ENCODE measurements at regions not wholly inside any gene's neighbourhood (a gene's known extent, or its start where the extent isn't known, plus 50 kb on each side); places are given as distances from the start of the nearest gene placed in this dataset.

DNA sequence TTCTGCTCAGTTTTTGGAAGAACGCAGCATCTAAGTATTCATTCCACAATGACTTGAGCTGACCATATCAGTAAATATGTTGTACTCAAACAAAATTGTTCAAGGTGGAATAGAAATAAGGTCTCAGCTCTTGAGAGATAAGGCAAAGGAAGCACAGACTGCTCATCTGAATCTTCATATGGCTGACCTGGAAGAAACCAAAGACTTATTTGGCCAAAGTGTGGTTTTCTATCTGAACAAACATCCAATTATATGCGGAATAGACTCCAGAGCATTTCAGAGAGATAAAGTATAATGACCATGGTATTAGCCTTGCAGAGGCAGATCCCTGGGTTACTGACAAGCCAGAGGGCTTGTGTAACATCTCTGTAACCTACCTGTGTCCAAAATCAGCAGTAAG is 308.7 kb downstream of the CD83 start:
- no peak for TF ChIP-seq POLR2AphosphoS5 (IDR thresholded peaks at IDR 0.05; ENCODE audit: low read depth, low read length)
- TF ChIP-seq POLR2A (IDR thresholded peaks at IDR 0.05; ENCODE audit: borderline replicate concordance, extremely low read depth, insufficient read depth, insufficient read length): no peak
- TF ChIP-seq EZH2 (IDR thresholded peaks at IDR 0.05): no peak
- no peak for TF ChIP-seq ZFX (IDR thresholded peaks at IDR 0.05)
- no peak for TF ChIP-seq YY1 (IDR thresholded peaks at IDR 0.05; ENCODE audit: extremely low read depth, insufficient replicate concordance, low read depth, low read length)
- no peak for TF ChIP-seq CTCF (IDR thresholded peaks at IDR 0.05 in 2 of 3, conservative IDR thresholded peaks at IDR 0.05 in 1 of 3; ENCODE audit: borderline replicate concordance in 1 of 3, insufficient read depth in 1 of 3, low read depth in 2 of 3, low read length in 2 of 3)
- TF ChIP-seq MAX (IDR thresholded peaks at IDR 0.05): no peak
- TF ChIP-seq, protein P1, sequence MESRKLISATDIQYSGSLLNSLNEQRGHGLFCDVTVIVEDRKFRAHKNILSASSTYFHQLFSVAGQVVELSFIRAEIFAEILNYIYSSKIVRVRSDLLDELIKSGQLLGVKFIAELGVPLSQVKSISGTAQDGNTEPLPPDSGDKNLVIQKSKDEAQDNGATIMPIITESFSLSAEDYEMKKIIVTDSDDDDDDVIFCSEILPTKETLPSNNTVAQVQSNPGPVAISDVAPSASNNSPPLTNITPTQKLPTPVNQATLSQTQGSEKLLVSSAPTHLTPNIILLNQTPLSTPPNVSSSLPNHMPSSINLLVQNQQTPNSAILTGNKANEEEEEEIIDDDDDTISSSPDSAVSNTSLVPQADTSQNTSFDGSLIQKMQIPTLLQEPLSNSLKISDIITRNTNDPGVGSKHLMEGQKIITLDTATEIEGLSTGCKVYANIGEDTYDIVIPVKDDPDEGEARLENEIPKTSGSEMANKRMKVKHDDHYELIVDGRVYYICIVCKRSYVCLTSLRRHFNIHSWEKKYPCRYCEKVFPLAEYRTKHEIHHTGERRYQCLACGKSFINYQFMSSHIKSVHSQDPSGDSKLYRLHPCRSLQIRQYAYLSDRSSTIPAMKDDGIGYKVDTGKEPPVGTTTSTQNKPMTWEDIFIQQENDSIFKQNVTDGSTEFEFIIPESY (IDR thresholded peaks at IDR 0.05; ENCODE audit: extremely low read depth, insufficient replicate concordance, low read length): no peak
- TF ChIP-seq SIN3A (IDR thresholded peaks at IDR 0.05; ENCODE audit: low read depth): no peak
- TF ChIP-seq EZH2phosphoT487 (IDR thresholded peaks at IDR 0.05; ENCODE audit: borderline replicate concordance): no peak
- no peak for TF ChIP-seq TCF7L2 (IDR thresholded peaks at IDR 0.05; ENCODE audit: borderline replicate concordance, extremely low read depth, insufficient read depth, insufficient read length)

Data from HCT116 (cell line).